A673 (cell line): ENCODE measurements at regions not wholly inside any gene's neighbourhood (a gene's known extent, or its start where the extent isn't known, plus 50 kb on each side); places are given as distances from the start of the nearest gene placed in this dataset.

Experiments
- EZH2 ChIP-seq: fragments of 200-600 bp; sonication (generic); IDR thresholded peaks from 2 replicates; pipeline ENCODE4 v1.6.1; 2017; ENCODE audit warnings: borderline replicate concordance, low read depth, mild to moderate bottlenecking, mixed read lengths, antibody characterized with exemption, low read length; ENCODE audit not compliant: poor library complexity, severe bottlenecking
- TF ChIP-seq, protein P1 (sequence below): fragments of 300-800, 200-600 bp; sonication (generic); conservative IDR thresholded peaks from 2 replicates; pipeline ENCODE4 v1.5.1; 2017; ENCODE audit warnings: low read depth, mild to moderate bottlenecking, antibody characterized with exemption, low read length, moderate library complexity, mixed read lengths

- no peak for TF ChIP-seq EZH2
- TF ChIP-seq, protein P1, sequence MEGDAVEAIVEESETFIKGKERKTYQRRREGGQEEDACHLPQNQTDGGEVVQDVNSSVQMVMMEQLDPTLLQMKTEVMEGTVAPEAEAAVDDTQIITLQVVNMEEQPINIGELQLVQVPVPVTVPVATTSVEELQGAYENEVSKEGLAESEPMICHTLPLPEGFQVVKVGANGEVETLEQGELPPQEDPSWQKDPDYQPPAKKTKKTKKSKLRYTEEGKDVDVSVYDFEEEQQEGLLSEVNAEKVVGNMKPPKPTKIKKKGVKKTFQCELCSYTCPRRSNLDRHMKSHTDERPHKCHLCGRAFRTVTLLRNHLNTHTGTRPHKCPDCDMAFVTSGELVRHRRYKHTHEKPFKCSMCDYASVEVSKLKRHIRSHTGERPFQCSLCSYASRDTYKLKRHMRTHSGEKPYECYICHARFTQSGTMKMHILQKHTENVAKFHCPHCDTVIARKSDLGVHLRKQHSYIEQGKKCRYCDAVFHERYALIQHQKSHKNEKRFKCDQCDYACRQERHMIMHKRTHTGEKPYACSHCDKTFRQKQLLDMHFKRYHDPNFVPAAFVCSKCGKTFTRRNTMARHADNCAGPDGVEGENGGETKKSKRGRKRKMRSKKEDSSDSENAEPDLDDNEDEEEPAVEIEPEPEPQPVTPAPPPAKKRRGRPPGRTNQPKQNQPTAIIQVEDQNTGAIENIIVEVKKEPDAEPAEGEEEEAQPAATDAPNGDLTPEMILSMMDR: no peak
Observed at GRCh38 chr17:54666559-54666958, 234.1 kb upstream of the TOM1L1 start.
